ENCODE measurements at regions not wholly inside any gene's neighbourhood (a gene's known extent, or its start where the extent isn't known, plus 50 kb on each side); places are given as distances from the start of the nearest gene placed in this dataset.
"Not testable (repeated sequence)": the region's sequence is repeated elsewhere in the genome, so short reads cannot be mapped to it uniquely, and the experiment has no call there.

DNA sequence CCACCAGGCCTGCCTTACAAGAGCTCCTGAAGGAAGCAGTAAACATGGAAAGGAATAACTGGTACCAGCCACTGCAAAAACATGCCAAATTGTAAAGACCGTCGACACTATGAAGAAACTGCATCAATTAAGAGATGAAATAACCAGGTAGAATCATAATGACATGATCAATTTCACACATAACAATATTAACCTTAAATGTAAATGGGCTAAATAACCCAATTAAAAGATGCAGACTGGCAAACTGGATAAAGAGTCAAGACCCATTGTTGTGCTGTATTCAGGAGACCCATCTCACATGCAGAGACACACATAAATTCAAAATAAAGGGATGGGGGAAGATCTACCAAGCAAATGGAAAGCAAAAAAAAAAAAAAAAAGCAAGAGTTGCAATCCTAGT is 179.0 kb upstream of the ETV3 start:
- not testable (repeated sequence) for DNase-seq

DNA sequence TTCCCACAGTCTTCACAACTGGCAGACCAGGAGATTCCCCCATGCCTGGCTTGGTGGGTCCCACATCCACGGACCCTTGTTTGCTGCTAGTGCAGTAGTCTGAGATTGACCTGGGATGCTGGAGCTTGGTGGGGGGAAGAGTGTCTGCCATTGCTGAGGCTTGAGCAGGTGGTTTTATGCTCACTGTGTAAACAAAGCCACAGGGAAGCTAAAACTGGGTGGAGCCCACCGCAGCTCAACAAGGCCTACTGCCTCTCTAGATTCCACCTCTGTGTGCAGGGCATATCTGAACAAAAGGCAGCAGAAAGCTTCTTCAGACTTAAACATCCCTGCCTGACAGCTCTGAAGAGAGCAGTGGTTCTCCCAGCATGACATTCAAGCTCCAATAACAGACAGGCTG is 177.3 kb upstream of the ETV3 start:
- DNase-seq, result no peak

DNA sequence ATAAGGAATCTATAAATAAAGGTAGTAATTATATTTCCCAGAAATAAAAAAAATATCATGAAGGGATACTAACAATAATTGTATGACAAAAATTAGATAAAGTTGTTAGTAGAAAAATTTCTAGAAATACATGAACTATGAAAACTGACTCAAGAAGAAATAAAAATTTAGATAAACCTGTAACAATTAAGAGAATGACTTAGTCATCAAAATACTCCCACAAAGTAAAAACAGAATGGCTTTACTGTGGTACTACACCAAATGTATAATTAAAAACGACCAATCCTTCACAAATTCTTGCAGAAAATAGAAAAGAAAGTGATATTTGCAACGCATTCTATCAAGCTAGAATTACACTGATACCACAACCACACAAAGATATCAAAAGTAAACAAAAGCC is 176.2 kb upstream of the ETV3 start:
- no peak for DNase-seq

DNA sequence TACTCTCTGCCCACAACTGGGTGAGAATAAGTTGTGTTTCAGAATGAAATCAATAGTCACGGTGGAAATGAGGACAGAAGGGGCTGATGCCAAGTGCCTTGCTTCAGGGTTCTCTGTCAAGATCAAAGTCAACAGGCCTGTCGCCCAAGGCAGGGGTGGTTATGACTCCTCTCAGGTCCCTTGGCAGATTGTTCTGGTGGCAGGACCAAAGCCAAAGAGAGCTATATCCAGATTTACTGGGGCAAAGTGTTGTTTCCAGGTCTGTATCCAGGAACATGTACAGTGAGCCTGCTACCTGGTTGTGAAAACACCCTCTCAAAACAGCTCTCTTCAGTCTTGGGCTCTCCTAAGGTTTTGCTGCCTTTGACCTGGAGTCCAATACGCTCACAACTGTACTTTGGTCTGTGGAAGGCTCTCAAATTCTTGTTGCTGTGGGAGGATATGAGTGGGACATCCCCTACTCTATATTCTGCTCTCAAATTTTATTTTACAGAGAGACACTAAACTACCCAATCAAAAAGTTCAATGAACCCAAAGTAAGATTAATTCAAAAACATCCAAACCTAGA is 175.1 kb upstream of the ETV3 start:
- DNase-seq, result no peak

DNA sequence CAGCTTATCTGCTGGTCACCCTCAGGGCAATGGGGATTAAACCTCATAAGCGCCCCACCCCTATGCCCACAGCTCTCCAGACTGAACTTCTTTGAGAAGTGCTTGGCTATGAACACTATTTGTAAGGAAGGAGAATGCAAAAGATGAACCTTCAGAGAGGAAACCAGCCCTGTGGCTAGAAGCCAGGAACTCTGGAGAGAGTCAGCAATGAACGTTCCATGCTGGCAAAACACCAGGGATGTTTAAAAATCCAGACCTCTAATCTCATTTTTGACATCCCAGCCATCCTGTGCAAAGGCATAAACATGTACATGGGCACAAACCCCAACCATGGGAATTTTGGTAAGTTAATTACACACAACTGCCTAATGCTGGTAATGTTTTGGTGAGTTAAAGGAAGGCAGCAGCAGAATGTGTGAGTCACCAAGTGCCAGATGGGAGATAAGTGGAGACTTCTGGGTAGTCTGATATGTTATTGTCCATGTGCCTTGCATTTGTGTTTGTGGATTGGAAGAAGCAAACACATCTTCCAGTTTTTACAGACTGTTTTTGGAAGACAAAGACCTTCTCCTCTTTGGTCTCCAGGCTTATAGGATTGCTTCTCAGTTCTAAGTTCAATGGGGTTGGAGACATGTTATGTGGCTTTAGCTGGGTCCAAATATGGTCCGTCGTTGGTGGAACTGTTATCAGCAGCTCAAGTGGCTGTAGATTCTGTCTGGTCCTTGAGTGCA is 174.1 kb upstream of the ETV3 start:
- no peak for DNase-seq

DNA sequence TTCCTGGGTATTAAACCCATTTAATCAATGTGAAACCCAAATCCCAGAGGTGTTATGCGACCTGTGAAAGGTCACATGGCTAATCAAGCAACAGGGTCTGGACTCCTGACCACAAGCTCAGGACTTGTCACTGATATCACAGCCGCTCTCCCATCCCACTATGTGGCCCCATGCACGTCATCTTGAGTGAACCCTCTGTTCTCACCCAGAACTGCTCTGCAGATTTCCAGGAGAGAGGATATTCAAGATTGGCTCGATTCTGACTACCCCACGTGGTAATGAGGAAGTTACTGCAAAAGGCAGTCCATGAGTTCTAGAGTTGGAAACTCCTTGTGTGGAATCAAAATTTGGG is 173.5 kb upstream of the ETV3 start:
- no peak for DNase-seq

DNA sequence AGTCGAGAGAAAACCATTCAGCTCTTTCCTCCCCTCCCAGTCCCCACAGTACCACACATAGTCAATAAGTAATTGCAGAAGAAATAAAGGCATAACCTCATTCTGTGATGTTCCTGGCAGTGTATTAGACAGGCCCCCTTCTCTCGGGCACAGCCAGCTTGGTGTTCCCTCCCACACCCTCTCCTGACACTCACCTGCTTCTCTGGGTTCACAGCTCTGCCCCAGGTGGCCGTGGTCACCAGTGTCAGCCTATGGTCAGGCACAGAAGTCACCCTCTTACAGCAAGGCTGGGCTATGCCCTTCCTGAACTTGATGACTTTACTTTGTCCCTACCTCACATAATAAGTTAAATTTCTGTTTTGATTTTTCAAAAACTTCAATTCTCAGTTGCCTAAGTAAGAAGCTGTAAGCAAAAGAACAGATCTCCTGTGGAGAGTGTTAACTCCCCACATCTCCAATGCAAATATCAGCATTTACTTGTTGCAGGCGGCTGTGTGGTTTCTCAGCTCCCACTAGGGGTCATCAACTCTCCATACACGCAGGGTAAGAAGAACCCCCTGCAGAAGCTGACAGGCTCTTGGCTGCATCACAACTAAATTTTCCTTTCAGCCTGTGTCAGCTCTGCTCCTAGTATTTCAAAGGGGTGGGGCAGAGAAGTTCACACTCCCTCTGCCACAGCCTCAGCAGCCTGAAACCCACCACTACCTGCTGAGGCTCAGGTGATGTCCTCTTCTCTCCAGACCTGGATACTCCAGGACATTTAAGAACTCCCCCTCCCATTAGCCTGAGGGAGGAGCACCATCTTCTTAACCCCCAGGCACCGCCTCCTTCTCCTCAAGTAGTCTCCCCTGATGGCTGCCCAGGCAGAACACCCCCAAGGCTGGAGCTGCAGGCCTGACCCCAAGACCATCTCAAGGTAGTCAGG is 172.9 kb upstream of the ETV3 start:
- DNase-seq, result not testable (repeated sequence)

DNA sequence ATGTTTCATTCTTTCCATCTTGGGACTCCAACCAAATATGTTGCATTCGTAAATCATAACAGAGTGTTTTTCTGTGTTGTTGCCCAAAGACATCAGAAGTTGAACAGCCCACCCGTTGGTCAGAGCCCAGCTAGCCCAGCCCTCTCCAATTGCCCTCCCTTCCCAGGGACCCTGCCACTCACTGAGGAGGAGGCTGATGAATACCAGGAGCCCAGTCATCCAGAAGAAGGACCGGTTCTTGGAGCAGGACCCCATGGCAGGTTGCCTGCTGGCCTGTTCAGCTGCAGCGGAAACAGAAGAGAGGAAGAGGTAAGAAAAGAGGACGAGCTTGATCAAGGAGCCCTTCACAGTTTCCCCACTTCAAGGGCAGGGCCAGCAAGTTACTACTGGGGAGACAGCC is 172.2 kb upstream of the ETV3 start:
- no peak for DNase-seq

DNA sequence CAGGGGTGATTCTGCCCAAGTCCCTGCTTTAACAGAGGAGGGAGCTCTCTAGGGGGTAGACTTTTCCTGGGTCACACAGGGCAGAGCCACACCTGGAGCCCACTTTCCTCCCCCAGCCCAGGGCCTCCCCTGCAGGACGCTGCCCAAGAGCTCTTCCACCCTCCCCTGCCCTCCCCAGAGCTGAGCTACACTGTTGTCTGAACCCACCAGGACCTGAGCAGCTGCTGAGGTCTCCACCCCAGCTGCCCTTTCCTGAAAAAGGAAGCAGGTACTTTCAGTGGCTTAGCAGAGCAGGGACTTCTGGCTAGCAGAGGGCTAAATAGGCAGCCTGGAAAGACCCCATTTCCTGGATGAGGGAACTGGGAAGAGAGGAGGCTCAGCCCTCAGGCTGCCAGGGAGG is 169.3 kb upstream of the ETV3 start:
- DNase-seq, result no peak

DNA sequence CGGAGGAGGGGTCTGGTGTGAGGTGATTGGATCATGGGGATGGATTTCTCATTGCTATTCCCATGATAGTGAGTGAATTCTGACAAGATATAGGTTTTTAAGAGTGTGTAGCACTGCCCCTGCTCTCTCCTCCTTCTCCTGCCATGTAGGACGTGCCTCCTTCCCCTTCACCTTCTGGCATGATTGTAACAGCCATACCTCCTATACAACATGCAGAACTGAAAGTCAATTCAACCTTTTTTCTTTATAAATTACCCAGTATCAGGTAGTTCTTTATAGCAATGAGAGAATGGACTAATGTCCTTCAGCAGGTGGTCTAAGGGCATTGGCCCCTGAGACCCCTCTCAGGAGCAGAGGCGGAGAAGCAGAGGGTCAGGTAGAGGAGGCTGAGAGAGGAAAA is 168.7 kb upstream of the ETV3 start:
- no peak for DNase-seq

DNA sequence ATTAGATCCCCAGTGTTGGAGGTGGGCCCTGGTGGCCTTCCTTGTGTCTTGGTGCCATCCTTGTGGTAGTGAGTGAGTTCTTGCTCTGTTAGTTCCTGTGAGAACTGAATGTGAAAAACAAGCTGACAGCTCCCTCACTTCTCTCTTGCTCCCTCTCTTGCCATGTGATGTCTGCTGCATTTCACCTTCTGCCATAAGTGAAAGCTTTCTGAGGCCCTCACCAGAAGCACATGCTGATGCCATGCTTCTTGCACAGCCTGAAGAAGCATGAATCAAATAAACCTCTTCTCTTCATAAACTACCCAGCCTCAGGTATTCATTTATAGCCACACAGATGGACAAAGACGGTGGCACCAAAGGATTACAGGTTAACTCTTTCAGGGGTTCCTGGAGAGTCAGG is 166.1 kb upstream of the ETV3 start:
- DNase-seq, result no peak

DNA sequence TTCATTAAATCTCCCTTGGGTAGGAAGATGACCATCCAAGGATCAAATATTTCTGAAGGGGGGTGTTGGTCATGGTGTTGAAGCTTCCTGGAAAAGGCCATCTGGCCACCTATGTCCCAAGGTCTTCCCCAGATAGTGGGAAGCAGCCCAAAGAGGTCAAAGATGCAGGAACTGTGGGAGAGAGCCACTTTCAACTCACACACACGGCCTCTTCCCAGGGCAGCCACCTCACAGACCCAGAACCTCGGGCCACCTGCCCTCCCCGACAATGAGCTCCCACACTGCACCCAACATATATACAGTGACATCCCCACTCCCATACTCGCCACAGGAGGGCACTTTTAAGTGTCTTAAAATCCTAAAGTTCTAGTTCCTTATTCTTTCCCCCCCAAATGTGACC is 164.5 kb upstream of the ETV3 start:
- no peak for DNase-seq

DNA sequence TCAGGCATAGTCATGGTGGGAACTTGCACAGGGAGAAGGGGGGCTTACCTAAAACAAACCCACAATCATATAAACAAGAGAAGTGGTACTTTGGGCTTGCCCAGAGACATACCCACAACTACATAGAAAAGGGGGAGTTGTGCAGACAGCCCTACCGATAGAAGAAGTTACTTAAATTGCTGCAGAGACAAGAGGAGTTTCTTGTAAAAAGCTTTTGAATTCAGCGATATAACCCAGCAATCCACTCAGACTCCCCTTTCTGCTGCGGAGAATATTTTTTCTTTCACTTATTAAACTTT is 164.0 kb upstream of the ETV3 start:
- no peak for DNase-seq

DNA sequence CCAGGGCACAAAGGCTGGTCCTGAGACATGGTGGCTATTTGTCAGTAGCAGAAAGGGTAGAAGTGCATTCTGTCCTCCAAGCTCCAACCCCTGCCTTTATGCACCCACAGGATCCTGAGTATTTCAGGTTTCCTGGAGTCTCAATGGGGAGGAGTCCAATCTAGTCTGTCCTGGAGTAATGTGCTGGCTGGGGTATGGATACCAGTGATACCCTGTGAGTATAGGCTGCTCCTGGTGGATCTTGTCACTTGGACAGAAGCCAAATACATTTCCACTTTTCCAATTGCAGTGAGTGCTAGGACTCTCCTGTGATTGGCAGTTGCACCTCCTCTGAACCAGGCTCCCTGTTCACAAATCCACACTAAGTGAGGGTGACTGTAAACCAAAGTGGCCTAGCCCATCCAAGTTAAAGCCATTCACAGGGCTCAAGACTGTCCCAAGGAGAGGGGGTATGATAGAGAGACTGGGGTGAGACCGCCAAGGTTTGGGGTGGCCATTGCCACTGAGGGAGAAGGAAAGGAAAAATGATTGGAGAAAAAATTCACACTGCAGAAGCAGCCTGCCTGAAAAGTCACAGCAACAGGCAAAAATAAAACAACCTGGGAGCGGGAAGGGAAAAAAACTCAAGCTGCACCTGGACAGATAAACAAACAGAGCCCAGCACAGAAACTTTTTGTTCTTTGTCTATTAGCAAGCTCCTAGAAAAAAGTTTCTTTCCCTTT is 163.4 kb upstream of the ETV3 start:
- DNase-seq, result no peak

DNA sequence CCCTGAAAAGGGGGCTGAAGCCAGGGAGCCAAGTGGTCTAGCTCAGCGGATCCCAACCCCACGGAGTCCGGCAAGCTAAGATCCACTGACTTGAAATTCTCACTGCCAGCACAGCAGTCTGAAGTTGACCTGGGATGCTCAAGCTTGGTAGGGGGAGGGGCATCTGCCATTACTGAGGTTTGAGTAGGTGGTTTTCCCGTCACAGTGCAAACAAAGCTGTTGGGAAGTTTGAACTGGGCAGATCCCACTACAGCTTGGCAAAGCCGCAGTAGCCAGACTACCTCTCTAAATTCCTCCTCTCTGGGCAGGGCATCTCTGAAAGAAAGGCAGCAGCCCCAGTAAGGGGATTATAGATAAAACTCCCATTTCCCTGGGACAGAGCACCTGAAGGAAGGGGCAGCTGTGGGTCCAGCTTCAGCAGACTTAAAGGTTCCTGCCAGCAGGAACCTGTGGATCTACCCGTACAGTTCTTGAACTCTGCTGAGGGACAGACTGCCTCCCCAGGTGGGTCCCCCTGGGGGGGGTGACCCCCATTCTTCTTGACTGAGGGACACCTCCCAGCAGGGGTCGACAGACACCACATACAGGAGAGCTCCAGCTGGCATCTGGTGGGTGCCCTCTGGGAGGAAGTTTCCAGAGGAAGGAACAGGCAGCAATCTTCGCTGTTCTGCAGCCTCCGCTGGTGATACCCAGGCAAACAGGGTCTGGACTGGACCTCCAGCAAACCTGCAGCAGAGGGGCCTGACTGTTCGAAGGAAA is 156.4 kb upstream of the ETV3 start:
- DNase-seq, result not testable (repeated sequence)

DNA sequence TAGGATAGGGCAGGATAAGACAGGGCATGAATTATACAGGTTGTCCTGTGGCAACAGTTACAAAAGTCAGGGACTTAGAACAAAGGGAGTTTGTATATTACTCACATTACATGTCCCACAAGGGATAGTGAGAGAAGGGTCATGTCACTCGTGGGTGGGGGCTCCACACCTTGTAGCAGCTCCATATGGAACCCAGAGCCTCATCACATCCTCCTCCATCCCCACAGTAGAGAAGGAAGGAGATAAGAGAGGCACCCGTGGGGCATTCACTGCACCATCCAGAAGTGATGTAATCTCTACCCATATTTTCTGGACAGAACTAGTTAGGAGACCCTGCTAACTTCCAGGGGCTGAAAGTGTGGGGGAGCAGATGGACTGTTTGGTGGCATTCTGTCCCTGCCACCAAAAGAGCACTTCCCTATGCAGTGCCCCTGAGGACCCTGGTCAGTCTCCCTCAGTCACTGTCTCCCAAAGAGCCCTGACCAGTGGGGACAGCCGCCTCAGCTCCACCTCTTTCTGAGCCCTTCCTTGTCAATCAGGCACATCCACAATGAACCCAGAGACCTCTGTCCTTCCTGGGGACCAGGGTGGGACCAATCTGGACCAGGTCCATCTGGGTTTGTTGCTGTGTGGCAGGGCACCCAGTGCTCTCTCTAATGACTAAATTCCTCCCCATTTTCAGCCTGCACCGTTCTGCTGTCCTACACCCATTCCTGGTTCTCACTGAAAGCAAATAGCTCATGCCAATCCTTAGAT is 154.8 kb upstream of the ETV3 start:
- DNase-seq, result no peak

DNA sequence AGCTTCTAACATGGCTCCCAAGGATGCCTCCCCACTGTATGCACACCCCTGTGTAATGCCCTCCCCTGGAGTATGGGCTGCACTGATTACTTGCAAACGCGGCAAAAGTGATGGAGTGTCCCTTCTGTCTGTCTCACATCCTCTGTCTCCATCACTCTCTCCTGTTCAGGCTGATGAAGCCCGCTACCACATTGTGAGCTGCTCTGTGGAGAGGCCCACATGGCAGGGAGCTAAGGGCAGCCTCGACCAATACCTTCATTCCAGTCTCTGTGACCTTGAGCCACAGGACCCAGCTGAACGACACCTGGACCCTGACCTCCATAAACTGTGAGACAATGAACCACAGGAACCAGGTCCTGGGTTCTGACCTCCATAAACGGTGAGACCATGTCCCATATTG is 154.1 kb upstream of the ETV3 start:
- no peak for DNase-seq

DNA sequence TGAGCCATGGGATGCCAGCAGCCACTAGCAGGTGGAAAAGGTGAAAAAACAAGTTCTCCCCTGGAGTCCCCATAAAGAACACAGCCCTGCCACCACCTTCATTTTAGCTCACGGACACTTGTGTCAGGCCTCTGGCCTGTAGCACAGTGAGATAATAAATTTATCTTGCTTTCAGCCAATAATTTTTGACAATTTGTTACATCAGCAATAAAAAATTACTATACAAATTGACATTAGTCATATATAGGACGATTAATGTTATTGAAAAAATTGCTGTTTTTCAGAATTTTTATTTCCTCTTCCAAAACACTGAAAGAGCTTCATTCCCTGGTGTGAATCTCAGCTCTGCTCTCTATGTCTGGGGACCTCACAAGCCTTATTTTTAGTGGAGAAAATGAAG is 152.9 kb upstream of the ETV3 start:
- DNase-seq, result no peak

DNA sequence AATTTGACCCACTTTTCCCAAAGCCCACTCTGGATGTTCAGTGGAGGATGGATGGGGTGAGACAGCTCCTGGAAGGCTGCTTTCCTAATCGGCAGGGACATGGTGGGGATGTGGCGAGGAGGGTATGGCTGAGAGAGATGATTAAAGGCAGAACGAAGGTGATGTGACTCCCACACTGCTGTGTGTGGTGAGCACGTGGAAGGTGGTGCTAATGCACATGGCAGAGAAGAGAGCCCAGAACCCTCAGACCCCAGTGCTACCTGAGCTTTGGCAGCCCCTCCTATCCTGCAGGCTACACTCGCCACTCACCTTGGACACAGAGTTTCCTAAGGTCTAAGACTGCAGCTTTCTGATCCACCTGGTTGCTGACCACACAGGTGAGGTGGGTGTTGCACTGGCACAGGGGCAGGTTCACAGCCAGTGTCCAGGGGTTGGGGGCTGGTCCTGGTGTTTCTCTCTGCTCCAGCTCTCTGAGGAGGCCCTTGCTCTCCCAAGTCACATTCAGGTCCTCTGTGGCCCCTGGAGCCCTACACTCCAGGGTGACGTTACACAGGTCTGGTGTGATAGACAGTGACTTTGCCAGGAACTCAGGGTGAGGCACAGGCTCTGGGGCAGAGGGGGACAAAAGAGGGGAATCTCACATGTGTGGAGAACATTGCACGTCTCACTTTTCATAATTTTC is 151.4 kb upstream of the ETV3 start:
- DNase-seq, result no peak

DNA sequence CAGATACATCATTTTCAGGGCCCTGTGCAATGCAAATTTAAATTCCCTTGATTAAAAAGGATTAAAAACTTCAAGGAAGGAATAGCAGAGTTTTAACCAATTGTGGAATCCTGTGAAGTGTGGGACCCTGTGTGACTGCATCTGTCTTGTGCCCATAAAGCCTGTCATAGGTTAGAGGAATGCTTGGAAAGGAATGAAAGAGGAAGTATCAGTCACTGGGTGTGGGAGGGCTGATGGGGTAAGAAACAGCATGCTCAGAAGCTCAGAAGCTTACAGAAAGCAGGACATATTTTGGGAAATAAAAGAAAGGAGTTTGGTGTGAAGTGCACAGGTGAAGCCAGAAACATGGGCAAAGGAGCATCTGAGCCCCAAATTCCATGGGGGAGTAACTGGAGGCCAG is 150.8 kb upstream of the ETV3 start:
- DNase-seq, result no peak

DNA sequence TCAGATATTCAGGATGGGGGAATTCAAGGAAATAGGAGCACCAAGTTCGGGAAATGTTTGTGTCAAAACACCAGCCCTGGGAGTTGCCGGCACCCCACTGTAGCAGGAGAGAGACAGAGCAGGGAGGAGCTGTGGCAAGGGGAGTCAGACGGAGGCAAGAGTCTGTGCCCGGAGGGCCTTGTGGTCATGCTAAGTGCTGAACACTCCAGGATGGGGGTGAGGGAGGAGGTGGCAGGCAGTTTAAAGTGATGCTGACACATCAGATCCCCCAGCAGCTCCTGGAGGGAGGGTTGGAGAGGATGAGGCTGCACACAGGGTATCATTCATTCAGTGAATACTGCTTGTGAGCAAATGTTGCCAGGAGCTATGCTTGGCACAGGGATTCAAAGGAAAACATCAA is 150.3 kb upstream of the ETV3 start:
- DNase-seq, result no peak

DNA sequence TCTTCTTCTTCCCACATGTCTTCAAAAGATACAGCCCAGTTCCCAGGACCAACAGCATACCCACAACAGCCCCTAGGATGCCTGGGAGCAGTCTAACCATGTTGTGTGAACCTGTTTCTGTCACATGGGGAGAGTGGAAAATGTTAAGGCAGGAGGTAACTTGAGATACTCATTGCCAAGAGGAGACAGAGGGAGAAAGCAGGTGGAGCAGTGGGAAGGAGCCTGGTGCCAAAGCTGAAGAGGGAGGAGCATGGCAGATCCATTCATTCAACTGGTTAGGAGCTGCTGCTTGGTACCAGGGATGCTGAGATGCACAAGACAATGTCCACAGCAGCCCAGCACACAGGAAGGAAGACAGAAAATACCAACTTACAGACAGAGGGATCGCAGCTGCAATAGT is 149.8 kb upstream of the ETV3 start:
- no peak for DNase-seq

Measured in GF-D8 (cell line).